HG03135 (cell line): ENCODE measurements at regions not wholly inside any gene's neighbourhood (a gene's known extent, or its start where the extent isn't known, plus 50 kb on each side); places are given as distances from the start of the nearest gene placed in this dataset.
"Not testable (repeated sequence)": the region's sequence is repeated elsewhere in the genome, so short reads cannot be mapped to it uniquely, and the experiment has no call there.

ENCODE experiments used
- ATAC-seq: cut with Tn5 transposase; IDR thresholded peaks from one replicate; pipeline ENCODE4 v1.9.1; 2021; ENCODE audit warnings: mild to moderate bottlenecking, moderate library complexity; ENCODE audit not compliant: unreplicated experiment

- ATAC-seq: no peak
These were observed 205.4 kb upstream of the SEL1L start for GRCh38 chr14:81738946-81739659.

DNA sequence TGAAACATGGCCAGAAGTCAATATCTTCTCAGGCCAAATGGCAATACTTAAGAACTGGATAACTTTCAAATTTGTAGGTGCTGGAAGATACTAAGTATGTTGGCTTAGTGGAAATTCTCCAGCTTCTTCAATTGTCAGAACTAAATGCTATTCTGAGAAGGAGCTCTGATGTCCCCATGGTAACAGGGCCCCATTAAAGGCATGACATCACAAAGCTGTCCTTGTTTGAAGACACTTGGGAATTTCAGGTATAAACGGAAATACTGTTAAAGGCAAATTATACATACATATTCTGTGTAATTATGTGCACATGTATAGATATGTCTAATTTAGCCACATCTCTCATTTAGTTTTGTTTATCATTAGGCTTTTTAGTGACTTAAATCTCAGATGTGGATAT, 210.0 kb upstream of the SEL1L start:
- ATAC-seq: no peak

- ATAC-seq: no peak
These were observed 217.5 kb upstream of the SEL1L start for GRCh38 chr14:81751198-81751597.

DNA sequence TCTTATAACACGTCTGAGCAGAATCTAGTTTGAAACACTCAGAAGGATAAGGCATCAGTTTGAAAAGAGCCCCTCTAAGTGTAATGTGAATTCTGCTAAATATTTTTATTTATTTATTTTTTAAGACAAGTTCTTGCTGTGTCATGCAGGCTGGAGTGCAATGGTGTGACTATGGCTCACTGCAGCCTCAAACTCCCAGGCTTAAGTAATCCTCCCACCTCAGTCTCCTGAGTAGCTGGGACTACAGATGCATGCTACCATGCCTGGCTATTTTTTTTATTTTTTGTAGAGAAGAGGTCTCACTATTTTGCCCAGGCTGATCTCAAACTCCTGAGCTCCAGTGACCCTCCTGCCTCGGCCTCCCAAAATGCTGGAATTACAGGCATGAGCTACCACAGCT, 225.9 kb upstream of the SEL1L start:
- no peak for ATAC-seq

- ATAC-seq: no peak
These were observed 232.1 kb upstream of the SEL1L start for GRCh38 chr14:81765651-81766275.

- no peak for ATAC-seq
These were observed 232.8 kb upstream of the SEL1L start for GRCh38 chr14:81766321-81766915.

DNA sequence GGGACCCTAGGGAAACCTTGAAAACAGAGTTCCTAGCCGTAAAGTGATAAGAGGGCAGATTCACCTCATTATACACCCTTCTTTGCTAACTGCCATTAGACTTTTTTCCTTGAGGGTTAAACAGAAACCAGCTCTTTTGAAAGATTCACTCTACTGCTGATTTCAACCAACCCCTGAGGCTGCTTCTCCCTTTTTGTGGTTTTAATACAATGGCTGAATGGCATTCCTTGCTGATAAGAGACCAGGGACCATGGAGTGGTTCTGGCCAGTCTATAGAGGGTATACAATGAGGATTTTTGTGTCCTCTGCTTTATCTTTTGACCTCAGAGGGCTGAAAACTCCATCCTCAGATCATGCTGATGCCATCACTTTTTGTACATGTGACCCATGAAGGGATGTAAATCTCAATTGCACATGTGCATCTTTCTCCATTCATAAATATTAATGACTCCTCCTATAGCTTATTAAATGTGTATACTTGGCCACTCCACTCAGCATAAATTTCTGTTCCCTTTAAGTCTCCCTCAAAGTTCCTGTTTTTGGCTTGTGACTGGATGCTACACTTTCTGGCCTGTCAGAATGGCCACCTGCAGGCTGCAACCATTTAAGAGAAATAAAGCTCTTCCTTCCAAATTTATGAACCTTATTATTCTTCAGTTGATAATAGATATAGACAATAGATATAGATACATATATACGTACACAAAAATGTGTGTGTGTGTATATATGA, 233.8 kb upstream of the SEL1L start:
- ATAC-seq: no peak

DNA sequence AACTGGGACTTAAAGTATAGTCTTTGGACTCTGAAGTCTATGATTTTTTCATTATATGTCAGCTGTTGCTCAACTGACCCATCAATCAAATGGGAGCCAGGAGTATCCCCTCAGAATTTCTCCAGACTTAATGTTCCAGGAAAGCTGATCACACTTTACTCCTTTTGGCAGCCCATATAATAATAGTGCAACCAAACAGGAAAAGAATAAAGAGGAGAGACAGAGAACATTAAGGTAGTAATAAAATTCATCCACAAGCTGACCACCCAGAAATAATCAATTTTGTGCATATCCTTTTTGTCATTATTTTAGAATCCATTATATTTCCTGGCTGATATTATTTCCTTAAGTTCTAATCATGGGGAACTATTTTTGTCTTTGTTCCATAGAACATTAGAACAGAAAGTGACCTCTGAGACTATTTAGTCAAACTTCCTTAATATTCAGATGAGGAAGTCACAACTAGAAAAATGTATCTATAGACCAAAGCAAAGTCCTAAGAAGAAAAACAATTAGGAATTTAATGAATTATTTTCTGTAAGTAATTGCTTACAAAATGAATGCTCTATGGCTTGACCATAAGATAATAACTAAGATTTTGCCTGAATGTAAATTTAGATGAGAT, 238.1 kb upstream of the SEL1L start:
- no peak for ATAC-seq

GRCh38 chr14:81772381-81772780, 238.7 kb upstream of the SEL1L start:
- no peak for ATAC-seq

DNA sequence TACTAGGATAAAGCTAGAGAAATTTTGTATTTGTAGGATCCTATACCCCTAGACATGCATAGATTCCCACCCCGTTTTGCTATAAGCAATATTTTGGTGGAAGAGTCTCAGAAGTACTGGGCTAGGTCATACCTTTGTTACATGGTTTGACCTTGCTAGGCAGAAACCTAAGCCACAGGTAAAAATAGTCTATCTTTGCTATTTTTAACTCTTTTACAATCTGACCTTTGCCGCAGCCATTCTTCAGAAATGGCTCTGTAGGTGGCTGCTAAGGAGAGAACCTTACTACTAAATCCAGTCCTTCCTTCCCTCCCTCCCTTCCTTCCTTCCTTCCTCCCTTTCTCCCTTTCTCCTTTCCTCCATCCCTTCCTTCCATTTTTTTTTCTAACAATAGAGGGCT, 242.9 kb upstream of the SEL1L start:
- ATAC-seq: no peak

- ATAC-seq: not testable (repeated sequence)
These were observed 248.1 kb upstream of the SEL1L start for GRCh38 chr14:81781798-81782197.

GRCh38 chr14:81784084-81784483, 250.4 kb upstream of the SEL1L start:
- no peak for ATAC-seq

GRCh38 chr14:81797315-81797714, 263.7 kb upstream of the SEL1L start:
- ATAC-seq: no peak

- no peak for ATAC-seq
These were observed 268.3 kb upstream of the SEL1L start for GRCh38 chr14:81801921-81802320.

GRCh38 chr14:81802341-81802740, 268.7 kb upstream of the SEL1L start:
- no peak for ATAC-seq

- ATAC-seq: no peak
These were observed 272.1 kb upstream of the SEL1L start for GRCh38 chr14:81805785-81806184.

DNA sequence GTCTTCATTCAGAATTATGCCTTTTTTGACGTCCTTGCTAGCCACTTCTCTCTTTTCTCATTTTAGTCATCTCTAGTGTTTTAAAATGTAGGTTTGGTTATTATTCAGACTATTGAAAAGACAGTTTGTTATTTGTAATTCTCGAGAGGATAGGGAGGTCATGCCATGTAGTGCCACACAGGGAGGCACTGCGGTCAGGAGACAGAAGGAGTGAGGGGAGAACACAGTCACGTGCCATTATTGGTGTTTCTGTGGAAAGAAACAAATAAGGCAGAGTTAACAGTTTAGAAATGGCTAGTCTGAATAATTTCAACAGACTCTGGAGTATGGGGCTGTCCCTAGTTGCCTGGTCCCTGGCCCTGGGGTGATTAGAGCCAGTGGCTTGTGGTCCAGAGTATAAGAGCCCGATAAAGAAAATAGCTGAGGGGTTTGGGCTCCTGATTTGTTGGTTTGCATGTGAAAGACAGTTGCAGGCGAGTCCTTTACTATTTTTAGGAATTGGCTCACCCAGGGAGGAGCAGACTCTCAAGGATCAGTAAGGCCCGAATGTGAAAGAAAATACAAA, 278.1 kb upstream of the SEL1L start:
- ATAC-seq: no peak

DNA sequence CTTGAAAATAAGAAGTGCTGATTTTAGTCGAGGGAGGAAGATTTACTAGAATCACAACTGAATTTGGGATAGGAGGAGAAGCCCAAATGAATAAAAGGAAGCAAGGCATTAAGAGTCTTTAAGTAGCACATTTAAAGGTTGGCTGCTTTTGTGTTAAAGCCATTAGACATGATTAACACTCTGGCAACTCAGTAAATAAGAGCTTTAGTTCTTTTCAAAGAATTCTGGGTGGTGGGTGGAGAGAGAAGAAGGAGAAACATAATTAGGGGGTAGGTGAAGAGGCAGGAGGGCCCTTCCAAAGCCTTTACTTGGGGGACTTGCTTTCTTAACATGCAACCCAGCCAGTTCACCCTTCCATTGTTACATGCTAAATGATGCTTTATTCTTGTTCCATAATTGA, 284.6 kb upstream of the SEL1L start:
- ATAC-seq: no peak

GRCh38 chr14:81819344-81819743, 285.7 kb upstream of the SEL1L start:
- ATAC-seq: no peak

DNA sequence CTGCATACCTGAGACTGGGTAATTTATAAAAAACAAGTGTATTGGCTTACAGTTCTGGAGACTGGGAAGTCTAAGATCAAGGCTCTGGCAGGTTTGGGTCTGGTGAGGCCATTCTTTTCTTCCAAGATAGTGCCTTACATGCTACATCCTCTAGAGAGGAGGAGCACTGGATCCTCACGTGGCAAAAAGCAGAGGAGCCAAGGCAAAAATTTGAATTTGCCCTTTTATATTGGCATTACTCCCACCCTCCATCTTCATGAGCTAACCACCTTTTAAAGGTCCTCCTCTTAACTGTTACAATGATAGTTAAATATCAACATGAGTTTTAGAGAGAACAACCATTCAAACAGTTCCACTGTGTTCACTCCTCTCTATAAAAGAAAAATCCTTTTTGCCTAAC, 286.3 kb upstream of the SEL1L start:
- no peak for ATAC-seq

DNA sequence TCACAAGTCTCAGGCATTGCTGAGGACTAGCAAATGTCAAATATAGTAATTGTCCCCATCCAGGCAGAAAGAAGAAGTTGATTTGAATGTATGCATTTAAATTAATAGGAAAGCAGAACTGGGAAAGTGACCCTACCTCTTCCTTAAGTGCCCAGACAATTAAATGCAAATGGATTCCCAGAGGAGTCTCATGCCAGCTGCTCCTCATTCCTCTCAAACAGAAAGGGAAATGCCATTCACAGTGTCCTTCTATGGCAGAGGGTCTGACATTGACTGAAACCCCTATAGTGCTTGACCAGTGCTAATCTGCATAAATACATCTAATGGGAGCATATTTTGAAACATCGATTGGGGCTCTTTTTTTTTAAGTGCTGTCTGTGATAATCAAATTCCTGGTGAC, 292.4 kb upstream of the SEL1L start:
- ATAC-seq: no peak
